Tibial nerve (tissue), 4 donors: ENCODE measurements at regions not wholly inside any gene's neighbourhood (a gene's known extent, or its start where the extent isn't known, plus 50 kb on each side); places are given as distances from the start of the nearest gene placed in this dataset.

ENCODE experiments used
- DNase-seq, 2 donors: peaks; one replicate each; pipeline ENCODE4 v3.0.0-alpha.2; 2019; ENCODE audit warnings: low spot score in 2 of 2
- H3K27ac ChIP-seq, 4 donors: fragments of 200-600 bp; sonication (generic) in 3 of 4; one replicate each; pipeline ENCODE4 v1.5.1; 2017 to 2019; ENCODE audit warnings: mild to moderate bottlenecking in 1 of 4
- H3K27me3 ChIP-seq, 2 donors: fragments of 200-600 bp; sonication (generic) in 1 of 2; one replicate each; pipeline versions ENCODE4 v1.5.1 to v1.6.0; 2017 to 2019
- H3K36me3 ChIP-seq, 3 donors: fragments of 200-600 bp; sonication (generic); one replicate each; pipeline ENCODE4 v1.5.1; 2018 to 2019
- H3K4me1 ChIP-seq, 4 donors: fragments of 200-600 bp; sonication (generic) in 3 of 4; one replicate each; pipeline ENCODE4 v1.5.1; 2017 to 2019
- H3K4me3 ChIP-seq, 4 donors: fragments of 200-600 bp; sonication (generic) in 3 of 4; one replicate each; pipeline ENCODE4 v1.5.1; 2017 to 2019; ENCODE audit warnings: mild to moderate bottlenecking in 1 of 4, moderate library complexity in 1 of 4
- H3K9me3 ChIP-seq, 4 donors: fragments of 200-600 bp; sonication (generic) in 3 of 4; one replicate each; pipeline ENCODE4 v1.5.1; 2017 to 2019
- CTCF ChIP-seq, 5 experiments: fragments of 200-600 bp in 3 of 5; fragments of 450-650 bp in 2 of 5; sonication (generic) in 3 of 5; IDR thresholded peaks; one replicate each; pipeline ENCODE4 v1.5.1; 2016 to 2019; ENCODE audit warnings: antibody characterized with exemption in 5 of 5, mild to moderate bottlenecking in 3 of 5, moderate library complexity in 2 of 5
- EP300 ChIP-seq, 2 donors: sonication (generic); formaldehyde crosslinking; IDR thresholded peaks; one replicate each; pipeline ENCODE4 v1.6.1; 2017; ENCODE audit warnings: antibody characterized with exemption in 2 of 2, mild to moderate bottlenecking in 1 of 2
- POLR2A ChIP-seq, 2 donors: fragments of 450-650 bp; IDR thresholded peaks; one replicate each; pipeline ENCODE4 v1.6.1; 2017; ENCODE audit warnings: antibody characterized with exemption in 2 of 2, mild to moderate bottlenecking in 2 of 2, moderate library complexity in 2 of 2
- WGBS, 2 donors: methylation state at CpG; one replicate each; pipeline ENCODE4 v1.1.5; 2018; 5-methylcytosine and 5-hydroxymethylcytosine counted together

DNA sequence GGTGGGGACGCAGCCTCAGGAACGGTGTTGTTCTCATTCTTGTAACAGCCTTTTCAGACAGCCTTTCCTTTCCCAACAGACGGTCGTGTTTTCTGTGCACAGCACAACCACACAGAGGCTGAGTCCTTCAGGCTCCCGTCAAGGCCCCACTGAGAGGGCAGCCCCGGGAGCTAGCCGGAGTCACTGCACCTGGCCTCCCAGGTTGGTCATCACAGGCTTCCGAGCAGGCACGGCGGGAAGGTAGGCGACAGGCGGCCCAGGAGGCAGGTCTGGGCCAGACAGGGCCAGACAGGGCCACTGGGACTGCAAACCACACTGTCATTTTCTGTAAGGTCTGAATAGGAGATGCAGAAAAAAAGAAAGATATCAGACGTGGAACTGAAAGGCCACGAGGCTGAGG lies 570.8 kb downstream of the GALR1 start:
- Histone ChIP-seq H3K27me3 (no peaks in the 10 kb centered on the region), H3K4me1 (peaks cover 0 to 7% (median 0%) of the 10 kb centered on the region in 4 donors), H3K36me3 (no peaks in the 10 kb centered on the region), H3K9me3 (no peaks in the 10 kb centered on the region), H3K27ac (no peak overlapping the region), H3K4me3 (no peak overlapping the region)
- no peak for DNase-seq
- no peak for TF ChIP-seq CTCF (IDR thresholded peaks at IDR 0.05)
- no peak for TF ChIP-seq EP300 (IDR thresholded peaks at IDR 0.05)
- TF ChIP-seq POLR2A (IDR thresholded peaks at IDR 0.05), result no peak
- WGBS, 2 donors, result 90 to 91% methylated on average over 14 of the region's 14 CpGs

DNA sequence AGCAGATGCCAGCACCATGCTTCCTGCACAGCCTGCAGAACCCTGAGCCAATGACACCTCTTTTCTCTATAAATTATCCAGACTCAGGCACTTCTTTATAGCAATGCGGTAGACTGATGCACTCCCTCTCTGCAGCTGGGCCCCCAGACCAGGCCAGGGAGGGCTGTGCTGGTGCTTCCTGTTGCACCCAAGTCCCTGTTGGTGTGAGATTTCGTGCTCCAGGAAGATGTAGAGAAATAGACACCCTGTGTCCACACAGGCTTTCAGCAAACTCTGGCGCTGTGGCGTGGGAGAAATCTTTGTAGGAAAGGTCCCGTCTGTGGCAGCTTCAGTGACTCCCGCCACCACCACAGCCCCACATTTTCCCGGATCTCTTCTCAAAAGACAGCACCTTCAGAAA lies 572.2 kb downstream of the GALR1 start:
- Histone ChIP-seq H3K4me1 (peaks cover 0 to 7% (median 0%) of the 10 kb centered on the region in 4 donors), H3K36me3 (no peaks in the 10 kb centered on the region), H3K27me3 (no peaks in the 10 kb centered on the region), H3K27ac (no peak overlapping the region), H3K9me3 (no peaks in the 10 kb centered on the region), H3K4me3 (no peak overlapping the region)
- DNase-seq, result no peak
- TF ChIP-seq CTCF (IDR thresholded peaks at IDR 0.05), result no peak
- no peak for TF ChIP-seq EP300 (IDR thresholded peaks at IDR 0.05)
- no peak for TF ChIP-seq POLR2A (IDR thresholded peaks at IDR 0.05)
- WGBS, 2 donors, result 94 to 97% methylated on average over 7 of the region's 7 CpGs

DNA sequence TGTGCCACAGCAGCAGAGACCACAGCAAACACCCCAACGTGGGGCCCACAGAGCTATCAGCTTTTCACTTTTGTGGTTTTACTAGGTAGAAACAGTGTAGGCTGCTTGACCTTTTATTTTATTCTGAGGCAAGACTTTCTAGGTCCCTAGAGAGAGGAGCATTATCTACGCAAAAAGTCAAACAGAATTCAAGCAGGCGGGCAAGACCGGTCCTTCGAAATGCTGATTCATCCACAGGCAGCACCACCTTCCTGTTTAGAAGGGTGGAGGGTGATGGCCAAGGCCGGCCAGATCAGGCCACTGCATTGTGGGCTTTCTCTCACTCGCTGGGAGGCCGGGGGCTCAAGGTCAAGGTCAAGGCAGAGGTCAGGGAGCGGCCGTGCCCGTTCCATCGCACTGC lies 573.0 kb downstream of the GALR1 start:
- WGBS, 2 donors, result 27 to 32% methylated on average over 11 to 12 of the region's 12 CpGs
- Histone ChIP-seq H3K4me1 (peaks cover 0 to 7% (median 0%) of the 10 kb centered on the region in 4 donors), H3K4me3 (no peak overlapping the region), H3K9me3 (peaks cover 0 to 5% (median 0%) of the 10 kb centered on the region in 4 donors), H3K36me3 (no peaks in the 10 kb centered on the region), H3K27ac (no peak overlapping the region), H3K27me3 (no peaks in the 10 kb centered on the region)
- no peak for DNase-seq
- no peak for TF ChIP-seq EP300 (IDR thresholded peaks at IDR 0.05)
- TF ChIP-seq POLR2A (IDR thresholded peaks at IDR 0.05), result no peak
- TF ChIP-seq CTCF (IDR thresholded peaks at IDR 0.05), result no peak

DNA sequence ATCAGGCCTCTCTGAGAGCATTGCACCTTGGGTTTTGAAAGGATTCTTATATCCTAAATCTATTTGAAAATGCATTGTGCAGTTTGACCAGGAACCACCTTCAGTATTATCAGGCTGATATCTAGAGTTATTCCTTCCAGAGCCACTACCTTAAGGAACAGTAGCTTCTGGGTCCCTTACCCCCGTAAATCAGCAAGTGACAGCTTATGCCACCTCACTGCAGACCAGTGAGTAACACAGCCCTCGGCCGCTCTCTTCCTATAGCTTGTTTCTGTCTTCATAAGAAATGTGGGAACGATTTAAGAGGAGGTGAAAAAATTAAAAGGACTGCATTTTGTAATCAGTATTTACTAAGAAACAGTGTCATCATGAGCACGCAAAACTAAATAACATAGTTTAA lies 584.2 kb downstream of the GALR1 start:
- 88 to 92% methylated on average over 5 of the region's 5 CpGs for WGBS, 2 donors
- Histone ChIP-seq H3K9me3 (no peaks in the 10 kb centered on the region), H3K4me3 (no peak overlapping the region), H3K4me1 (no peaks in the 10 kb centered on the region), H3K36me3 (no peaks in the 10 kb centered on the region), H3K27ac (no peak overlapping the region), H3K27me3 (no peaks in the 10 kb centered on the region)
- no peak for DNase-seq
- no peak for TF ChIP-seq POLR2A (IDR thresholded peaks at IDR 0.05)
- no peak for TF ChIP-seq EP300 (IDR thresholded peaks at IDR 0.05)
- TF ChIP-seq CTCF (IDR thresholded peaks at IDR 0.05), result no peak

- Histone ChIP-seq H3K4me1 (no peaks in the 10 kb centered on the region), H3K36me3 (no peaks in the 10 kb centered on the region), H3K27me3 (no peaks in the 10 kb centered on the region), H3K9me3 (no peaks in the 10 kb centered on the region), H3K27ac (no peak overlapping the region), H3K4me3 (no peak overlapping the region)
- DNase-seq, result no peak
- 21 to 26% methylated on average over 9 of the region's 9 CpGs for whole genome bisulfite sequencing, 2 donors
- TF ChIP-seq CTCF (IDR thresholded peaks at IDR 0.05) (no peak), EP300 (IDR thresholded peaks at IDR 0.05) (no peak), POLR2A (IDR thresholded peaks at IDR 0.05) (no peak)
Measured at GRCh38 chr18:77851802-77852201, 602.2 kb downstream of the GALR1 start.
